Activated CD4-positive, alpha-beta T cell treated with anti-CD3 and anti-CD28 coated beads, Interleukin-2, amount 10 ng/mL, durations not matched to agents 24 days and 14 days (primary cell): ENCODE measurements at regions not wholly inside any gene's neighbourhood (a gene's known extent, or its start where the extent isn't known, plus 50 kb on each side); places are given as distances from the start of the nearest gene placed in this dataset.

Experiments used
- DNase-seq: peaks from one replicate; pipeline ENCODE4 v3.0.0; 2022
- H3K27ac Mint-ChIP-seq: one replicate; pipeline ENCODE4 v1.8.0; 2022; ENCODE audit warnings: mild to moderate bottlenecking, mixed read lengths
- H3K27me3 Mint-ChIP-seq: one replicate; pipeline ENCODE4 v1.8.0; 2022; ENCODE audit warnings: mixed read lengths
- H3K36me3 Mint-ChIP-seq: one replicate; pipeline ENCODE4 v1.8.0; 2022; ENCODE audit warnings: low read depth, mild to moderate bottlenecking, mixed read lengths
- H3K4me1 Mint-ChIP-seq: one replicate; pipeline ENCODE4 v1.8.0; 2021; ENCODE audit warnings: mixed read lengths
- H3K4me3 Mint-ChIP-seq: one replicate; pipeline ENCODE4 v1.8.0; 2022; ENCODE audit warnings: mild to moderate bottlenecking, moderate library complexity, mixed read lengths
- H3K9me3 Mint-ChIP-seq: one replicate; pipeline ENCODE4 v1.8.0; 2021; ENCODE audit warnings: mixed read lengths
- intact Hi-C: fragments of 100-400 bp; cut with micrococcal nuclease; formaldehyde crosslinking; loops from one replicate; pipeline ENCODE4 v1.15.1; 2023

- intact Hi-C loops = no loop called here
- no peaks in the 10 kb centered on the region for H3K27me3 Mint-ChIP-seq
- no peaks in the 10 kb centered on the region for H3K4me1 Mint-ChIP-seq
- no peak overlapping the region for H3K27ac Mint-ChIP-seq
- no peaks in the 10 kb centered on the region for H3K9me3 Mint-ChIP-seq
- H3K36me3 Mint-ChIP-seq = no peaks in the 10 kb centered on the region
- no peak overlapping the region for H3K4me3 Mint-ChIP-seq
- DNase-seq = no peak
Measured at GRCh38 chr13:84296401-84296800, 414.1 kb upstream of the SLITRK1 start.

GRCh38 chr13:84294576-84294975, 412.3 kb upstream of the SLITRK1 start:
- H3K36me3 Mint-ChIP-seq = no peaks in the 10 kb centered on the region
- no peaks in the 10 kb centered on the region for H3K9me3 Mint-ChIP-seq
- no peak overlapping the region for H3K27ac Mint-ChIP-seq
- no peak overlapping the region for H3K4me3 Mint-ChIP-seq
- no peak for DNase-seq
- H3K27me3 Mint-ChIP-seq = no peaks in the 10 kb centered on the region
- H3K4me1 Mint-ChIP-seq = no peaks in the 10 kb centered on the region
- intact Hi-C loops = no loop called here

- no peaks in the 10 kb centered on the region for H3K9me3 Mint-ChIP-seq
- H3K27ac Mint-ChIP-seq = no peak overlapping the region
- no peaks in the 10 kb centered on the region for H3K36me3 Mint-ChIP-seq
- intact Hi-C loops = no loop called here
- no peak for DNase-seq
- no peaks in the 10 kb centered on the region for H3K27me3 Mint-ChIP-seq
- H3K4me1 Mint-ChIP-seq = no peaks in the 10 kb centered on the region
- no peak overlapping the region for H3K4me3 Mint-ChIP-seq
Measured at GRCh38 chr13:84290386-84290785, 408.1 kb upstream of the SLITRK1 start.

GRCh38 chr13:84279166-84279565, 396.9 kb upstream of the SLITRK1 start:
- Mint-ChIP-seq H3K4me3 (no peak overlapping the region), H3K27ac (no peak overlapping the region), H3K36me3 (no peaks in the 10 kb centered on the region), H3K9me3 (no peaks in the 10 kb centered on the region), H3K27me3 (no peaks in the 10 kb centered on the region), H3K4me1 (no peaks in the 10 kb centered on the region)
- intact Hi-C loops = no loop called here
- no peak for DNase-seq

- intact Hi-C loops = no loop called here
Measured at GRCh38 chr13:84272877-84273562, 390.7 kb upstream of the SLITRK1 start.

GRCh38 chr13:84265257-84265764, 383.0 kb upstream of the SLITRK1 start:
- Mint-ChIP-seq H3K9me3 (no peaks in the 10 kb centered on the region), H3K36me3 (no peaks in the 10 kb centered on the region), H3K27ac (no peak overlapping the region), H3K27me3 (no peaks in the 10 kb centered on the region), H3K4me1 (no peaks in the 10 kb centered on the region), H3K4me3 (no peak overlapping the region)
- DNase-seq = no peak
- intact Hi-C loops = no loop called here

More at GRCh38 chr13:84272877-84273562, 390.7 kb upstream of the SLITRK1 start:
- no peaks in the 10 kb centered on the region for H3K27me3 Mint-ChIP-seq
- H3K27ac Mint-ChIP-seq = no peak overlapping the region
- no peak for DNase-seq
- H3K4me1 Mint-ChIP-seq = no peaks in the 10 kb centered on the region
- no peak overlapping the region for H3K4me3 Mint-ChIP-seq
- H3K36me3 Mint-ChIP-seq = no peaks in the 10 kb centered on the region
- H3K9me3 Mint-ChIP-seq = no peaks in the 10 kb centered on the region

GRCh38 chr13:84263354-84264069, 381.2 kb upstream of the SLITRK1 start:
- Mint-ChIP-seq H3K36me3 (no peaks in the 10 kb centered on the region), H3K4me1 (no peaks in the 10 kb centered on the region)

GRCh38 chr13:84255226-84255797, 373.0 kb upstream of the SLITRK1 start:
- Mint-ChIP-seq H3K4me3 (no peak overlapping the region), H3K27me3 (no peaks in the 10 kb centered on the region), H3K4me1 (no peaks in the 10 kb centered on the region), H3K27ac (no peak overlapping the region), H3K9me3 (peaks cover 4% of the 10 kb centered on the region), H3K36me3 (no peaks in the 10 kb centered on the region)
- intact Hi-C loops = no loop called here
- no peak for DNase-seq

More at GRCh38 chr13:84263354-84264069, 381.2 kb upstream of the SLITRK1 start:
- H3K4me3 Mint-ChIP-seq = no peak overlapping the region
- no peak for DNase-seq
- H3K27ac Mint-ChIP-seq = no peak overlapping the region
- no peaks in the 10 kb centered on the region for H3K27me3 Mint-ChIP-seq
- no peaks in the 10 kb centered on the region for H3K9me3 Mint-ChIP-seq
- intact Hi-C loops = no loop called here

GRCh38 chr13:84249463-84249862, 367.2 kb upstream of the SLITRK1 start:
- Mint-ChIP-seq H3K27me3 (no peaks in the 10 kb centered on the region), H3K4me1 (no peaks in the 10 kb centered on the region), H3K4me3 (no peak overlapping the region), H3K36me3 (no peaks in the 10 kb centered on the region), H3K27ac (no peak overlapping the region), H3K9me3 (peaks cover 4% of the 10 kb centered on the region)
- DNase-seq = no peak
- intact Hi-C loops = no loop called here

GRCh38 chr13:84243340-84243739, 361.1 kb upstream of the SLITRK1 start:
- H3K9me3 Mint-ChIP-seq = no peaks in the 10 kb centered on the region
- intact Hi-C loops = no loop called here
- H3K27me3 Mint-ChIP-seq = no peaks in the 10 kb centered on the region
- H3K4me3 Mint-ChIP-seq = no peak overlapping the region
- H3K4me1 Mint-ChIP-seq = no peaks in the 10 kb centered on the region
- no peak overlapping the region for H3K27ac Mint-ChIP-seq
- no peak for DNase-seq
- H3K36me3 Mint-ChIP-seq = no peaks in the 10 kb centered on the region

- H3K36me3 Mint-ChIP-seq = no peaks in the 10 kb centered on the region
- H3K9me3 Mint-ChIP-seq = no peaks in the 10 kb centered on the region
- H3K4me1 Mint-ChIP-seq = no peaks in the 10 kb centered on the region
- intact Hi-C loops = no loop called here
- no peak for DNase-seq
- no peak overlapping the region for H3K4me3 Mint-ChIP-seq
- no peak overlapping the region for H3K27ac Mint-ChIP-seq
- H3K27me3 Mint-ChIP-seq = no peaks in the 10 kb centered on the region
Measured at GRCh38 chr13:84239032-84239431, 356.8 kb upstream of the SLITRK1 start.

- no peaks in the 10 kb centered on the region for H3K27me3 Mint-ChIP-seq
- no peaks in the 10 kb centered on the region for H3K36me3 Mint-ChIP-seq
- H3K4me1 Mint-ChIP-seq = no peaks in the 10 kb centered on the region
- H3K4me3 Mint-ChIP-seq = no peak overlapping the region
- no peak overlapping the region for H3K27ac Mint-ChIP-seq
- intact Hi-C loops = no loop called here
- no peak for DNase-seq
- no peaks in the 10 kb centered on the region for H3K9me3 Mint-ChIP-seq
Measured at GRCh38 chr13:84238381-84238780, 356.1 kb upstream of the SLITRK1 start.

GRCh38 chr13:84237143-84237542, 354.9 kb upstream of the SLITRK1 start:
- no peaks in the 10 kb centered on the region for H3K9me3 Mint-ChIP-seq
- no peaks in the 10 kb centered on the region for H3K36me3 Mint-ChIP-seq
- no peaks in the 10 kb centered on the region for H3K4me1 Mint-ChIP-seq
- no peaks in the 10 kb centered on the region for H3K27me3 Mint-ChIP-seq
- H3K4me3 Mint-ChIP-seq = no peak overlapping the region
- intact Hi-C loops = no loop called here
- no peak overlapping the region for H3K27ac Mint-ChIP-seq
- DNase-seq = no peak

- Mint-ChIP-seq H3K4me1 (no peaks in the 10 kb centered on the region), H3K36me3 (no peaks in the 10 kb centered on the region), H3K9me3 (no peaks in the 10 kb centered on the region), H3K27ac (no peak overlapping the region), H3K4me3 (no peak overlapping the region), H3K27me3 (no peaks in the 10 kb centered on the region)
- no peak for DNase-seq
- intact Hi-C loops = no loop called here
Measured at GRCh38 chr13:84234416-84234815, 352.1 kb upstream of the SLITRK1 start.
